ENCODE measurements at regions not wholly inside any gene's neighbourhood (a gene's known extent, or its start where the extent isn't known, plus 50 kb on each side); places are given as distances from the start of the nearest gene placed in this dataset.

DNA sequence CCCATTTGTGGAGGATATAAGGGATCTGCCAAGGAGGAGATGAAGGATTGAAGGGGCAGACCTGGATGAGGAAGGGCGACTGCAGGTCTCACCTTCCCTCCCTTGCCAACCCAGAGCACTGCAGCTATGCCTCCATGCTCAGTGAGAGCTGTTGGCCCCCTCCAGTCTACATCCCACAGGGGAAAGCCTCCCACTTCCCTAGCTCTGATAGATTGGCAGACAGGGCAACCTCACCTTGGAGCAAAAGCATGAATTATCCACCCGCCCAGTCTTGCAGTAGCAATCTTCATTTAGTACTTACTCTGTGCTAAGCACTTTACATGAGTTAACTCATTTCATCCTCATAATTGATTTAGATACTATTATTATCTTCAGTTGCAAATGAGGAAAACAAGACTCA is 70.4 kb upstream of the SMNDC1 start:
- TF ChIP-seq, protein P1, sequence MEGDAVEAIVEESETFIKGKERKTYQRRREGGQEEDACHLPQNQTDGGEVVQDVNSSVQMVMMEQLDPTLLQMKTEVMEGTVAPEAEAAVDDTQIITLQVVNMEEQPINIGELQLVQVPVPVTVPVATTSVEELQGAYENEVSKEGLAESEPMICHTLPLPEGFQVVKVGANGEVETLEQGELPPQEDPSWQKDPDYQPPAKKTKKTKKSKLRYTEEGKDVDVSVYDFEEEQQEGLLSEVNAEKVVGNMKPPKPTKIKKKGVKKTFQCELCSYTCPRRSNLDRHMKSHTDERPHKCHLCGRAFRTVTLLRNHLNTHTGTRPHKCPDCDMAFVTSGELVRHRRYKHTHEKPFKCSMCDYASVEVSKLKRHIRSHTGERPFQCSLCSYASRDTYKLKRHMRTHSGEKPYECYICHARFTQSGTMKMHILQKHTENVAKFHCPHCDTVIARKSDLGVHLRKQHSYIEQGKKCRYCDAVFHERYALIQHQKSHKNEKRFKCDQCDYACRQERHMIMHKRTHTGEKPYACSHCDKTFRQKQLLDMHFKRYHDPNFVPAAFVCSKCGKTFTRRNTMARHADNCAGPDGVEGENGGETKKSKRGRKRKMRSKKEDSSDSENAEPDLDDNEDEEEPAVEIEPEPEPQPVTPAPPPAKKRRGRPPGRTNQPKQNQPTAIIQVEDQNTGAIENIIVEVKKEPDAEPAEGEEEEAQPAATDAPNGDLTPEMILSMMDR (IDR thresholded peaks at IDR 0.05; ENCODE audit: insufficient read depth, low read length, poor library complexity, severe bottlenecking): no peak
- TF ChIP-seq EZH2phosphoT487 (conservative IDR thresholded peaks at IDR 0.05; ENCODE audit: low read length): no peak
